KMS-11 (cell line): ENCODE measurements at regions not wholly inside any gene's neighbourhood (a gene's known extent, or its start where the extent isn't known, plus 50 kb on each side); places are given as distances from the start of the nearest gene placed in this dataset.

ENCODE experiments used
- H2AFZ ChIP-seq: fragments of 200-600 bp; sonication (generic); 2 replicates; pipeline ENCODE4 v1.6.1; 2016; ENCODE audit warnings: antibody characterized with exemption, mixed run types, low read depth
- H3K27ac ChIP-seq: fragments of 200-600 bp; sonication (generic); 2 replicates; pipeline ENCODE4 v1.6.1; 2016; ENCODE audit warnings: mild to moderate bottlenecking, mixed run types
- H3K27me3 ChIP-seq: fragments of 200-600 bp; sonication (generic); 2 replicates; pipeline ENCODE4 v1.6.1; 2017; ENCODE audit warnings: mild to moderate bottlenecking, low read depth, mixed run types, moderate library complexity; ENCODE audit not compliant: insufficient read depth
- H3K36me3 ChIP-seq: fragments of 200-600 bp; sonication (generic); 2 replicates; pipeline ENCODE4 v1.6.1; 2017; ENCODE audit warnings: mild to moderate bottlenecking, mixed run types; ENCODE audit not compliant: insufficient read depth
- H3K4me1 ChIP-seq: fragments of 200-600 bp; sonication (generic); 2 replicates; pipeline ENCODE4 v1.6.1; 2016; ENCODE audit warnings: mild to moderate bottlenecking, low read depth, mixed run types; ENCODE audit not compliant: poor library complexity, severe bottlenecking
- H3K4me2 ChIP-seq: fragments of 200-600 bp; sonication (generic); 2 replicates; pipeline ENCODE4 v1.7.0; 2016; ENCODE audit warnings: mild to moderate bottlenecking, mixed run types
- H3K4me3 ChIP-seq: fragments of 200-600 bp; sonication (generic); IDR thresholded peaks from 2 replicates; pipeline ENCODE4 v1.6.1; 2017; ENCODE audit warnings: low read depth, low read length, mixed read lengths; ENCODE audit not compliant: insufficient read depth
- H3K79me2 ChIP-seq: fragments of 200-600 bp; sonication (generic); 2 replicates; pipeline ENCODE4 v1.6.1; 2016; ENCODE audit warnings: low read depth, mixed run types; ENCODE audit not compliant: insufficient read depth
- H3K9ac ChIP-seq: fragments of 200-600 bp; sonication (generic); 2 replicates; pipeline ENCODE4 v1.6.1; 2016; ENCODE audit warnings: mild to moderate bottlenecking, mixed run types
- H4K20me1 ChIP-seq: fragments of 200-600 bp; sonication (generic); 2 replicates; pipeline ENCODE4 v1.6.1; 2016; ENCODE audit warnings: mild to moderate bottlenecking, mixed run types; ENCODE audit not compliant: insufficient read depth
- TF ChIP-seq, protein P1 (sequence below): fragments of 200-600 bp; sonication (generic); conservative IDR thresholded peaks from 2 replicates; pipeline ENCODE4 v1.6.1; 2017; ENCODE audit warnings: low read depth, mild to moderate bottlenecking, antibody characterized with exemption, low read length, moderate library complexity, mixed read lengths

DNA sequence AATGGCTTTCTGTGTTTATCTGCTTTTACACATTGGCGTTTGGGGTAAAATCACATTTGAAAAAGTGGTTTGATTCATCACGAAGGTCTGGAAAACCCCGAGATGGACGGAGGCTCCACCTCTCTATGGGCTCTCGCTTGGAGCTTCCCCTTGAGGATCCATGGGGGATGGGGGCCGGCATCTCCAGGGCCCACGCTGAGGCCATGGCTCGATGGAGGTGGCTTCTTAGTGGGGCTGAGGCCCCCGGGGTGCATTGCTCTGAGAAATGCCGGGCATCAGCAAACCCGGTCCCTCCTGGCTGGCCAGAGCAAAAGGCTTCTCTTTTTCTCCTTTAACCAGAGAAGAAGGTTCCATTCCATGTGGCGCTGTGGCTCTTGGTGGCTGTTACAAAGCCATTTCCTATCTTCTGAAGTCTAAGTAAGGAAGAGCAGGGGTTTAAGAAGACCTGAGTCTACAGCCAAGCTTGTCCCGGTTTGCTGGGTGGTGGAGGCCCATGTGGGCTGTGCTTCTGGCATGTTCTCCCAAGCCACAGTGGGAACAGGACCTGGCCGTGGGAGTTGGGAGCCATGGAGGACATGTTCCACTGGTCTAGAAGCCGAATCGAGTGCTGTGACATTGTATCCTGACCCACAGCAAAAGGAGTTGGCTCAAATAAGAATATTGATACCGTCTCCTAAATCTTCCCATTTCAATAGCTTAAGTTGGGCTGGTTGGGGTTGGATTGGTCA is 243.5 kb upstream of the PITRM1 start:
- no peaks in the 10 kb centered on the region for H3K36me3 ChIP-seq
- H4K20me1 ChIP-seq, result no peaks in the 10 kb centered on the region
- no peaks in the 10 kb centered on the region for H3K79me2 ChIP-seq
- H3K4me2 ChIP-seq, result no peak overlapping the region
- H2AFZ ChIP-seq, result no peak overlapping the region
- no peak overlapping the region for H3K4me3 ChIP-seq
- H3K27ac ChIP-seq, result no peak overlapping the region
- H3K9ac ChIP-seq, result no peak overlapping the region
- H3K27me3 ChIP-seq, result no peaks in the 10 kb centered on the region
- no peaks in the 10 kb centered on the region for H3K4me1 ChIP-seq
- TF ChIP-seq, protein P1, sequence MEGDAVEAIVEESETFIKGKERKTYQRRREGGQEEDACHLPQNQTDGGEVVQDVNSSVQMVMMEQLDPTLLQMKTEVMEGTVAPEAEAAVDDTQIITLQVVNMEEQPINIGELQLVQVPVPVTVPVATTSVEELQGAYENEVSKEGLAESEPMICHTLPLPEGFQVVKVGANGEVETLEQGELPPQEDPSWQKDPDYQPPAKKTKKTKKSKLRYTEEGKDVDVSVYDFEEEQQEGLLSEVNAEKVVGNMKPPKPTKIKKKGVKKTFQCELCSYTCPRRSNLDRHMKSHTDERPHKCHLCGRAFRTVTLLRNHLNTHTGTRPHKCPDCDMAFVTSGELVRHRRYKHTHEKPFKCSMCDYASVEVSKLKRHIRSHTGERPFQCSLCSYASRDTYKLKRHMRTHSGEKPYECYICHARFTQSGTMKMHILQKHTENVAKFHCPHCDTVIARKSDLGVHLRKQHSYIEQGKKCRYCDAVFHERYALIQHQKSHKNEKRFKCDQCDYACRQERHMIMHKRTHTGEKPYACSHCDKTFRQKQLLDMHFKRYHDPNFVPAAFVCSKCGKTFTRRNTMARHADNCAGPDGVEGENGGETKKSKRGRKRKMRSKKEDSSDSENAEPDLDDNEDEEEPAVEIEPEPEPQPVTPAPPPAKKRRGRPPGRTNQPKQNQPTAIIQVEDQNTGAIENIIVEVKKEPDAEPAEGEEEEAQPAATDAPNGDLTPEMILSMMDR, result no peak

DNA sequence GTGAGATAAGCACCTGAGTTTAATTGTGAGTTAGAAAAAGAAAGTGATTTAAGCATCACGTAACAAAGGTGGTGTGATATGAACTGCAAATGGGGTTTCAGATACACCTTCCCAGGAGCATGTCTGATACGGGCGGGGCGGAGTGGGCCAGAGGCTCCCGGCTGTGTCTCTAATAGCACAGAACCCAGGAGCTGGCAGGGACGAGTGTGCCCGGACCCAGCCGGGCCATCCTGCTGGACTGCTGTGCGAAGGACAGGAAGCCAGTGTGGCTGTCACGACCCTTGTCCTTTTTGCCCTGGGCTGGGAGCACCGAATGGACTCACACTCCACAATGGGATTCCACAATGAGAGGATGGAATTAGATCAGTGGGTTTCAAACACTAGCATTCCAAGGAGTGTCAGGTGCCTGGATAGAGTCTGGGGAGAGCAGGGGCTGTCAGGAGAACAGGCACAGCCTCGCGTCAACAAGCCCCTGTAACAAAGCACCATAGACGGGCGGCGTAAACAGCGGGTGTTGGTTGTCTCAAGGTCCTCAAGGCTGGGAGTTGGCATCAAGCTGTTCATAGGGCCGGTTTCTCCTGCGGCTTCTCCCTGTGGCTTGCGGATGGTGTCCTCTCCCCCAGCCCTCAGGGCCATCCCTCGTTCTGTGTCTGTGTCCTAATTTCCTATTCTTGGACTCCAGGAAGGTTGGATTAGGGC is 242.6 kb upstream of the PITRM1 start:
- Histone ChIP-seq H3K4me3 (no peak overlapping the region), H3K27ac (no peak overlapping the region), H3K9ac (no peak overlapping the region), H3K4me2 (no peak overlapping the region), H2AFZ (no peak overlapping the region), H3K4me1 (no peaks in the 10 kb centered on the region), H3K27me3 (no peaks in the 10 kb centered on the region), H3K36me3 (no peaks in the 10 kb centered on the region), H4K20me1 (no peaks in the 10 kb centered on the region), H3K79me2 (no peaks in the 10 kb centered on the region)
- TF ChIP-seq, protein P1, result no peak

DNA sequence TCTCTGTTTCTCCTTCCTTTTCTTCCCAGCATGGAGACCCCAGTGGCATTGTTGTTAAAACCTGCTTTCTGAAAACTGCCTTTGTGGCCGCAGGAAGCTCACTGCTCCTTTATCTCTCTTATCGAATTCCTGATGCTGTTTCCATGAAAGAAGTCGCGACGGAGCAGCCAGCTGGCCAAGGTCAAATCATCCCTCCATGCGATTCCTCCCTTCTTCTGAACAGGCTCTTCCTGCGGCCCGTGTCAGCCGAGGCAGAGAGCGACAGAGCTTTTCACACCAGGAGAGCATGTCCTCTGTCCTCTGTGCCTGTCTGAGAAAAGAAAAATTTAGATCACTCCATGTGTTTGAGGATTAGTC is 242.1 kb upstream of the PITRM1 start:
- Histone ChIP-seq H3K27ac (no peak overlapping the region), H4K20me1 (no peaks in the 10 kb centered on the region), H2AFZ (no peak overlapping the region), H3K4me2 (no peak overlapping the region), H3K27me3 (no peaks in the 10 kb centered on the region), H3K4me1 (no peaks in the 10 kb centered on the region), H3K36me3 (no peaks in the 10 kb centered on the region), H3K9ac (no peak overlapping the region), H3K79me2 (no peaks in the 10 kb centered on the region), H3K4me3 (no peak overlapping the region)
- TF ChIP-seq, protein P1, result no peak

DNA sequence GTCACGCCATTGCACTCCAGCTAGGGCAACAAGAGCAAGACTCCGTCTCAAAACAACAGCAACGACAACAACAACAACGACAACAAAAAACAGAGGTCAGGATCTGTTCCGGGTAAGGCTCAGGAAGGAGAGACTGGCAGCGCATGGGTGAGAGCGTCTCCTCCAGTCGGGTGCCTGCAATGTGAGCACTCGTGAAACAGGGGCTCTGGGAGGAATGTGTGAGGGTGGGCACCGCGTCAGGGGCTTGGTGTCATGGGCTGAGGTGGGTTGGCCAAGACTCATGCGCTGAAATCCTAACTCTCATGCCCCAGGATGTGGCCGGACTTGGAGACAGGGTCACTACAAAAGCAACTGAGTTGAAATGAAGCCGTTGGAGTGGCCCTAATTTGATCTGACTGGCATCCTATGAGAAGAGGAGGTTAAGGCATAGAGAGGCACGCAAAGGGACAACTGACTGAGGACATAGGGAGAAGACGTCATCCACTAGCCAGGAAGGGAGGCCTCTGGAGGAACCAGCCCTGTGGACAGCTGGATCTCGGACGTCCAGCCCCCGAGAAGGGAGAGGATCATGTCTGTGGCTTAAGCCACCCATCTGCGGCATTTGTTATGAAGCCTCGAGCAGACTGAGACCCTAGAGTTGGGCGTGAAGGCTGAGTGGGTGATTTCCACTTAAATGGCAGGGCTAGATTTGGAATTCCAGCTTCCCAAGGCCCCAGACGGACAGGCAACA is 241.5 kb upstream of the PITRM1 start:
- Histone ChIP-seq H3K9ac (no peak overlapping the region), H3K4me1 (no peaks in the 10 kb centered on the region), H3K4me2 (no peak overlapping the region), H3K27ac (no peak overlapping the region), H3K79me2 (no peaks in the 10 kb centered on the region), H3K36me3 (no peaks in the 10 kb centered on the region), H2AFZ (no peak overlapping the region), H3K4me3 (no peak overlapping the region), H3K27me3 (no peaks in the 10 kb centered on the region), H4K20me1 (no peaks in the 10 kb centered on the region)
- TF ChIP-seq, protein P1, result no peak
